ENCODE measurements at regions not wholly inside any gene's neighbourhood (a gene's known extent, or its start where the extent isn't known, plus 50 kb on each side); places are given as distances from the start of the nearest gene placed in this dataset.

- no peak for FAIRE-seq
- Histone ChIP-seq H3K4me3 (ENCODE audit: low read depth, low read length) (no peak overlapping the region), H3K36me3 (ENCODE audit: control insufficient read depth, insufficient read depth, low read length) (no peaks in the 10 kb centered on the region), H3K27me3 (ENCODE audit: control insufficient read depth, insufficient read depth, low read length) (no peaks in the 10 kb centered on the region)
- DNase-seq (ENCODE audit: low read depth) = no peak
- no peak for TF ChIP-seq CTCF (IDR thresholded peaks at IDR 0.05; ENCODE audit: insufficient read depth, low read length, severe bottlenecking)
These were observed 111.7 kb upstream of the KLHL14 start for GRCh38 chr18:32884543-32884942.

- Histone ChIP-seq H3K27me3 (ENCODE audit: control insufficient read depth, insufficient read depth, low read length) (no peaks in the 10 kb centered on the region), H3K4me3 (ENCODE audit: low read depth, low read length) (no peak overlapping the region), H3K36me3 (ENCODE audit: control insufficient read depth, insufficient read depth, low read length) (no peaks in the 10 kb centered on the region)
- FAIRE-seq (no peak), DNase-seq (ENCODE audit: low read depth) (no peak)
- TF ChIP-seq CTCF (IDR thresholded peaks at IDR 0.05; ENCODE audit: insufficient read depth, low read length, severe bottlenecking) = no peak
These were observed 108.2 kb upstream of the KLHL14 start for GRCh38 chr18:32881009-32881408.

- Histone ChIP-seq H3K36me3 (ENCODE audit: control insufficient read depth, insufficient read depth, low read length) (no peaks in the 10 kb centered on the region), H3K4me3 (ENCODE audit: low read depth, low read length) (no peak overlapping the region), H3K27me3 (ENCODE audit: control insufficient read depth, insufficient read depth, low read length) (no peaks in the 10 kb centered on the region)
- FAIRE-seq = no peak
- DNase-seq (ENCODE audit: low read depth) = no peak
- no peak for TF ChIP-seq CTCF (IDR thresholded peaks at IDR 0.05; ENCODE audit: insufficient read depth, low read length, severe bottlenecking)
These were observed 106.7 kb upstream of the KLHL14 start for GRCh38 chr18:32879497-32879896.

GRCh38 chr18:32878436-32878835 is 105.6 kb upstream of the KLHL14 start:
- H3K27me3 ChIP-seq (ENCODE audit: control insufficient read depth, insufficient read depth, low read length) = no peaks in the 10 kb centered on the region

GRCh38 chr18:32877371-32877770 is 104.5 kb upstream of the KLHL14 start:
- DNase-seq (ENCODE audit: low read depth) (no peak), FAIRE-seq (no peak)
- no peaks in the 10 kb centered on the region for H3K27me3 ChIP-seq (ENCODE audit: control insufficient read depth, insufficient read depth, low read length)
- no peaks in the 10 kb centered on the region for H3K36me3 ChIP-seq (ENCODE audit: control insufficient read depth, insufficient read depth, low read length)
- H3K4me3 ChIP-seq (ENCODE audit: low read depth, low read length) = no peak overlapping the region
- TF ChIP-seq CTCF (IDR thresholded peaks at IDR 0.05; ENCODE audit: insufficient read depth, low read length, severe bottlenecking) = no peak

More at GRCh38 chr18:32878436-32878835, 105.6 kb upstream of the KLHL14 start:
- FAIRE-seq = no peak
- Histone ChIP-seq H3K4me3 (ENCODE audit: low read depth, low read length) (no peak overlapping the region), H3K36me3 (ENCODE audit: control insufficient read depth, insufficient read depth, low read length) (no peaks in the 10 kb centered on the region)
- no peak for DNase-seq (ENCODE audit: low read depth)
- no peak for TF ChIP-seq CTCF (IDR thresholded peaks at IDR 0.05; ENCODE audit: insufficient read depth, low read length, severe bottlenecking)

GRCh38 chr18:32875625-32876024 is 102.8 kb upstream of the KLHL14 start:
- no peak for TF ChIP-seq CTCF (IDR thresholded peaks at IDR 0.05; ENCODE audit: insufficient read depth, low read length, severe bottlenecking)
- H3K27me3 ChIP-seq (ENCODE audit: control insufficient read depth, insufficient read depth, low read length) = no peaks in the 10 kb centered on the region
- no peak overlapping the region for H3K4me3 ChIP-seq (ENCODE audit: low read depth, low read length)
- H3K36me3 ChIP-seq (ENCODE audit: control insufficient read depth, insufficient read depth, low read length) = no peaks in the 10 kb centered on the region
- FAIRE-seq (no peak), DNase-seq (ENCODE audit: low read depth) (no peak)
